HepG2 (cell line): ENCODE measurements at regions not wholly inside any gene's neighbourhood (a gene's known extent, or its start where the extent isn't known, plus 50 kb on each side); places are given as distances from the start of the nearest gene placed in this dataset.

Experiments
- ATAC-seq: fragments of 200-7000 bp; cut with Tn5 transposase; 3 replicates; pipeline ENCODE4 v1.9.1; 2020; ENCODE audit warnings: mild to moderate bottlenecking, moderate library complexity
- BruUV-seq: library from RNA; stranded (reverse); fragments of 400-500 nt; replicated peaks from 2 replicates; lab custom pipeline; 2021; lab: Mats Ljungman, UMichigan
- CTCF ChIA-PET: fragments of 300-600 bp; formaldehyde crosslinking; extraction: SDS; loops from one replicate; lab custom pipeline; 2021; ENCODE audit warnings: low total read pairs, inconsistent platforms, low intra/inter-chr PET ratio; lab: Yijun Ruan, JAX
- POLR2A ChIA-PET: fragments of 350-600 bp; sonication (Branson Sonifier 250); formaldehyde crosslinking; loops from one replicate; lab custom pipeline; 2020; ENCODE audit warnings: antibody characterized with exemption, inconsistent platforms; lab: Yijun Ruan, JAX
- DNase-seq: peaks from one replicate; pipeline ENCODE4 v3.0.0-alpha.2; 2015; ENCODE audit warnings: low spot score
- FAIRE-seq: peaks from 3 replicates; lab custom pipeline; 2011; peaks lifted over from hg19 to GRCh38; lab: Jason Lieb, UNC
- H2AFZ ChIP-seq: one replicate; pipeline ENCODE4 v1.6.1; 2011; ENCODE audit warnings: low read length, inconsistent platforms
- H3K27ac ChIP-seq: fragments of 300-600 bp; 3 replicates; pipeline ENCODE4 v1.8.0; 2011; ENCODE audit warnings: mixed run types, mild to moderate bottlenecking, mixed read lengths, low read length, inconsistent platforms; ENCODE audit not compliant: insufficient read depth; ENCODE audit errors: extremely low read length
- H3K27me3 ChIP-seq, 2 experiments: fragments of 200-600 bp in 1 of 2; 2 replicates in 1 of 2; 3 replicates in 1 of 2; pipeline versions ENCODE4 v1.6.0 to v1.8.0; 2011; ENCODE audit warnings: low read length in 2 of 2, mild to moderate bottlenecking in 2 of 2, moderate library complexity in 2 of 2, inconsistent platforms in 1 of 2; ENCODE audit not compliant: insufficient read depth in 2 of 2, control insufficient read depth in 1 of 2
- H3K36me3 ChIP-seq, 2 experiments: fragments of 200-600 bp in 1 of 2; replicated peaks in 1 of 2; 2 replicates in 1 of 2; 3 replicates in 1 of 2; pipeline versions ENCODE4 v1.5.1 to v1.8.0; 2011; ENCODE audit warnings: low read length in 2 of 2, inconsistent platforms in 1 of 2; ENCODE audit not compliant: insufficient read depth in 2 of 2, control insufficient read depth in 1 of 2
- H3K4me1 ChIP-seq: 2 replicates; pipeline ENCODE4 v1.5.1; 2012; ENCODE audit warnings: low read length, inconsistent platforms; ENCODE audit not compliant: insufficient read depth
- H3K4me2 ChIP-seq: 2 replicates; pipeline ENCODE4 v1.6.0; 2011; ENCODE audit warnings: low read depth, low read length, inconsistent platforms
- H3K4me3 ChIP-seq, 3 experiments: fragments of 200-600 bp in 1 of 3; sonication (generic), shearing (Covaris generic) in 1 of 3; replicated peaks in 1 of 3; 2 replicates each; pipeline ENCODE4 v1.5.1; 2011 to 2016; ENCODE audit warnings: low read length in 3 of 3, inconsistent platforms in 2 of 3, low read depth in 2 of 3, mild to moderate bottlenecking in 2 of 3, control low read depth in 1 of 3, mixed read lengths in 1 of 3; ENCODE audit not compliant: insufficient read depth in 1 of 3
- H3K79me2 ChIP-seq: one replicate; pipeline ENCODE4 v1.6.1; 2011; ENCODE audit warnings: low read length, inconsistent platforms; ENCODE audit not compliant: insufficient read depth
- H3K9ac ChIP-seq: 2 replicates; pipeline ENCODE4 v1.6.0; 2011; ENCODE audit warnings: mild to moderate bottlenecking, low read depth, low read length, inconsistent platforms; ENCODE audit not compliant: insufficient read depth
- H3K9me3 ChIP-seq: 2 replicates; pipeline ENCODE4 v1.5.1; 2012; ENCODE audit warnings: mild to moderate bottlenecking, low read length
- H4K20me1 ChIP-seq: 2 replicates; pipeline ENCODE4 v1.6.0; 2011; ENCODE audit warnings: inconsistent platforms, mild to moderate bottlenecking, low read length, moderate library complexity; ENCODE audit not compliant: insufficient read depth
- BCLAF1 ChIP-seq: fragments of 450-650 bp; IDR thresholded peaks from 2 replicates; pipeline ENCODE4 v1.6.1; 2017; ENCODE audit warnings: mild to moderate bottlenecking
- ERF ChIP-seq: IDR thresholded peaks from 2 replicates; pipeline ENCODE4 v1.6.1; 2018; ENCODE audit warnings: missing biosample characterization, missing genetic modification reagents
- FOXJ3 ChIP-seq: sonication (generic); formaldehyde crosslinking; IDR thresholded peaks from 2 replicates; pipeline ENCODE4 v1.4.0; 2020; ENCODE audit warnings: missing genetic modification reagents, mild to moderate bottlenecking, borderline replicate concordance
- HNF4A ChIP-seq: sonication (generic); formaldehyde crosslinking; IDR thresholded peaks from 2 replicates; pipeline ENCODE4 v1.4.0; 2020; ENCODE audit warnings: missing genetic modification reagents
- SIN3B ChIP-seq: fragments of 150-350 bp; IDR thresholded peaks from 2 replicates; pipeline ENCODE4 v1.6.1; 2014; ENCODE audit warnings: low read length
- SKI ChIP-seq: fragments of 450-650 bp; IDR thresholded peaks from one replicate; pipeline ENCODE4 v1.6.1; 2018; ENCODE audit warnings: mild to moderate bottlenecking; ENCODE audit not compliant: partially characterized antibody
- SPEN ChIP-seq: sonication (generic); formaldehyde crosslinking; IDR thresholded peaks from 2 replicates; pipeline ENCODE4 v1.5.1; 2020; ENCODE audit warnings: low read depth, mild to moderate bottlenecking, missing genetic modification reagents
- TEF ChIP-seq: sonication (generic); formaldehyde crosslinking; IDR thresholded peaks from 2 replicates; pipeline ENCODE4 v1.5.0; 2020; ENCODE audit warnings: missing genetic modification reagents
- YEATS4 ChIP-seq: sonication (generic); formaldehyde crosslinking; IDR thresholded peaks from 2 replicates; pipeline ENCODE4 v1.4.0; 2020; ENCODE audit warnings: missing genetic modification reagents, borderline replicate concordance
- ZNF234 ChIP-seq: sonication (generic); formaldehyde crosslinking; conservative IDR thresholded peaks from 2 replicates; pipeline ENCODE4 v1.5.1; 2020; ENCODE audit warnings: mild to moderate bottlenecking, missing genetic modification reagents
- ZNF446 ChIP-seq: sonication (generic); formaldehyde crosslinking; IDR thresholded peaks from 2 replicates; pipeline ENCODE4 v1.5.0; 2020; ENCODE audit warnings: mild to moderate bottlenecking, missing genetic modification reagents
- WGBS: methylation state at CpG from one replicate; pipeline ENCODE4 v1.1.6; 2017; ENCODE audit warnings: low lambda C conversion rate; 5-methylcytosine and 5-hydroxymethylcytosine counted together
- in situ Hi-C: cut with HindIII; loops from 2 replicates; pipeline ENCODE4 v1.10.0; 2017; ENCODE audit warnings: low pct_unique_long_range_greater_than_20kb; ENCODE audit not compliant: extremely low pct_ligation_motif_present
- intact Hi-C: fragments of 100-400 bp; cut with micrococcal nuclease; formaldehyde crosslinking; loops from one replicate; pipeline ENCODE4 v1.10.0; 2022; ENCODE audit not compliant: unreplicated experiment
- TF ChIP-seq, protein P1 (sequence below): sonication (generic); formaldehyde crosslinking; IDR thresholded peaks from 2 replicates; pipeline ENCODE4 v1.9.0; 2021; ENCODE audit warnings: missing genetic modification reagents, mild to moderate bottlenecking, borderline replicate concordance

GRCh38 chr10:85188770-85189484 lies 860.5 kb downstream of the CCSER2 start (continued):
- TF ChIP-seq SPEN (CRISPR knock-in tag) (no peak), YEATS4 (CRISPR knock-in tag) (no peak), ZNF234 (CRISPR knock-in tag) (no peak)

GRCh38 chr10:85193796-85194195 lies 865.4 kb downstream of the CCSER2 start:
- no peak for ATAC-seq
- TF ChIP-seq HNF4A (CRISPR knock-in tag) (0 out of 2 replicates have a peak, but pooled peaks have one; percentile 20), ERF (CRISPR knock-in tag) (no peak)
- WGBS: 0% methylated on average over 3 of the region's 3 CpGs
- 0 out of 5 replicates have a peak, but pooled peaks cover 0 to 1% of the 10 kb centered on the region in 2 experiments for H3K36me3 ChIP-seq
- BruUV-seq: no TSS peak
- H3K4me1 ChIP-seq: no peaks in the 10 kb centered on the region
- DNase-seq: no peak
- no peaks in the 10 kb centered on the region for H3K79me2 ChIP-seq
- no peaks in the 10 kb centered on the region for H3K27me3 ChIP-seq
- H2AFZ ChIP-seq: no peak overlapping the region
- H3K9me3 ChIP-seq: no peaks in the 10 kb centered on the region
- H3K4me3 ChIP-seq: no peak overlapping the region
- H3K9ac ChIP-seq: no peak overlapping the region
- in situ Hi-C loops: no loop called here
- intact Hi-C loops: no loop called here
- H3K27ac ChIP-seq: no peak overlapping the region
- POLR2A ChIA-PET: no interaction called here
- no peak overlapping the region for H3K4me2 ChIP-seq
- no peaks in the 10 kb centered on the region for H4K20me1 ChIP-seq
- CTCF ChIA-PET: no interaction called here
- FAIRE-seq: no peak

DNA sequence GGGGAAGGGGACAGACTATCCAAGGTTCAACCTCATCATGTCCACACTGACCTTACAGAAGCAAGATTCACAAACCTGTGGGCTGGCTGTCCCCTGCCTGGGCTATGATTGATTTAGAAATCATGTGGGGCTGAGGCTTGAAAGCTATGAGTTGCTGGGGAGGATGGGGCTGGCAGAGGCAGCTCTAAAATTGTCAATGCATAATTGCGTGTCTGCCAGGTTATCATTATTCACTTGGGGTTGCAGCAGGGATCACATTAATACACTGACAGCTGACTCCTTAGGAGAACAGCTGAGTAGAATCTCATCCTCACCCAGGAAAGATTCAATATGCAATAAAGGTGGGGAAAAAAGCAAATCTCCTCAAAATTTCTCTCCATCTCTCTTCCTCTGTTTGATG lies 866.3 kb downstream of the CCSER2 start:
- Histone ChIP-seq H3K9ac (no peak overlapping the region), H3K79me2 (no peaks in the 10 kb centered on the region), H3K4me2 (no peak overlapping the region), H3K27ac (no peak overlapping the region), H3K27me3 (no peaks in the 10 kb centered on the region), H3K4me3 (no peak overlapping the region), H3K9me3 (no peaks in the 10 kb centered on the region), H4K20me1 (no peaks in the 10 kb centered on the region), H3K36me3 (0 out of 5 replicates have a peak, but pooled peaks cover 0 to 1% of the 10 kb centered on the region in 2 experiments), H3K4me1 (no peaks in the 10 kb centered on the region), H2AFZ (no peak overlapping the region)
- TF ChIP-seq SIN3B (no peak), BCLAF1 (no peak), SKI (no peak), TEF (CRISPR knock-in tag) (no peak), FOXJ3 (CRISPR knock-in tag) (no peak), ZNF446 (CRISPR knock-in tag) (no peak)
- TF ChIP-seq, protein P1, sequence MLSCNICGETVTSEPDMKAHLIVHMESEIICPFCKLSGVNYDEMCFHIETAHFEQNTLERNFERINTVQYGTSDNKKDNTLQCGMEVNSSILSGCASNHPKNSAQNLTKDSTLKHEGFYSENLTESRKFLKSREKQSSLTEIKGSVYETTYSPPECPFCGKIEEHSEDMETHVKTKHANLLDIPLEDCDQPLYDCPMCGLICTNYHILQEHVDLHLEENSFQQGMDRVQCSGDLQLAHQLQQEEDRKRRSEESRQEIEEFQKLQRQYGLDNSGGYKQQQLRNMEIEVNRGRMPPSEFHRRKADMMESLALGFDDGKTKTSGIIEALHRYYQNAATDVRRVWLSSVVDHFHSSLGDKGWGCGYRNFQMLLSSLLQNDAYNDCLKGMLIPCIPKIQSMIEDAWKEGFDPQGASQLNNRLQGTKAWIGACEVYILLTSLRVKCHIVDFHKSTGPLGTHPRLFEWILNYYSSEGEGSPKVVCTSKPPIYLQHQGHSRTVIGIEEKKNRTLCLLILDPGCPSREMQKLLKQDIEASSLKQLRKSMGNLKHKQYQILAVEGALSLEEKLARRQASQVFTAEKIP (CRISPR knock-in tag): no peak
- FAIRE-seq (no peak), DNase-seq (no peak), ATAC-seq (no peak)
- 60% methylated on average over 1 of the region's 1 CpG for WGBS
- in situ Hi-C loops (no loop called here), intact Hi-C loops (no loop called here)
- ChIA-PET POLR2A (no interaction called here), CTCF (no interaction called here)
- no TSS peak for BruUV-seq
